OCI-LY1 (cell line): ENCODE measurements at regions not wholly inside any gene's neighbourhood (a gene's known extent, or its start where the extent isn't known, plus 50 kb on each side); places are given as distances from the start of the nearest gene placed in this dataset.

Experiments
- CTCF ChIP-seq: fragments of 200-600 bp; sonication (generic), shearing (Covaris generic); IDR thresholded peaks from 2 replicates; pipeline ENCODE4 v1.5.1; 2017; ENCODE audit warnings: mild to moderate bottlenecking, antibody characterized with exemption, low read length, moderate library complexity, mixed read lengths
- EZH2 ChIP-seq: fragments of 200-600 bp; sonication (generic), shearing (Covaris generic); IDR thresholded peaks from 2 replicates; pipeline ENCODE4 v1.8.0; 2017; ENCODE audit warnings: borderline replicate concordance, mixed run types, mild to moderate bottlenecking, antibody characterized with exemption, low read length, moderate library complexity, mixed read lengths

GRCh38 chr9:11233696-11234095 is 620.9 kb upstream of the PTPRD start:
- TF ChIP-seq CTCF (no peak), EZH2 (no peak)
